Breast epithelium (tissue), 4 donors: ENCODE measurements at regions not wholly inside any gene's neighbourhood (a gene's known extent, or its start where the extent isn't known, plus 50 kb on each side); places are given as distances from the start of the nearest gene placed in this dataset.

Experiments
- DNase-seq, 2 donors: peaks; one replicate each; pipeline ENCODE4 v3.0.0-alpha.2; 2019; ENCODE audit warnings: low spot score in 2 of 2
- H3K27ac ChIP-seq, 2 donors: fragments of 200-600 bp; sonication (generic) in 1 of 2; one replicate each; pipeline ENCODE4 v1.5.1; 2016 to 2019; ENCODE audit warnings: mild to moderate bottlenecking in 1 of 2
- H3K27me3 ChIP-seq, 2 donors: fragments of 200-600 bp; sonication (generic) in 1 of 2; one replicate each; pipeline versions ENCODE4 v1.5.1 to v1.6.0; 2017 to 2019; ENCODE audit warnings: control low read depth in 1 of 2, mild to moderate bottlenecking in 1 of 2
- H3K36me3 ChIP-seq: fragments of 200-600 bp; one replicate; pipeline ENCODE4 v1.5.1; 2019
- H3K4me1 ChIP-seq, 2 donors: fragments of 200-600 bp; sonication (generic); one replicate each; pipeline ENCODE4 v1.5.1; 2016 to 2019; ENCODE audit warnings: control low read depth in 1 of 2
- H3K4me3 ChIP-seq, 3 donors: fragments of 200-600 bp; sonication (generic); 1 replicate in 2 of 3; 2 replicates in 1 of 3; pipeline ENCODE4 v1.5.1; 2016 to 2019; ENCODE audit warnings: mild to moderate bottlenecking in 3 of 3, moderate library complexity in 2 of 3
- H3K9me3 ChIP-seq, 2 donors: fragments of 200-600 bp; sonication (generic) in 1 of 2; one replicate each; pipeline ENCODE4 v1.5.1; 2016 to 2019; ENCODE audit warnings: control low read depth in 1 of 2
- CTCF ChIP-seq, 3 donors: fragments of 450-650 bp; IDR thresholded peaks; one replicate each; pipeline ENCODE4 v1.5.1; 2016 to 2017; ENCODE audit warnings: antibody characterized with exemption in 3 of 3, mild to moderate bottlenecking in 3 of 3, moderate library complexity in 3 of 3
- POLR2A ChIP-seq: fragments of 450-650 bp; IDR thresholded peaks from one replicate; pipeline ENCODE4 v1.6.1; 2016; ENCODE audit warnings: antibody characterized with exemption, mild to moderate bottlenecking, moderate library complexity
- POLR2AphosphoS5 ChIP-seq, 3 donors: sonication (generic); formaldehyde crosslinking; IDR thresholded peaks; one replicate each; pipeline ENCODE4 v1.6.1; 2017; ENCODE audit warnings: antibody characterized with exemption in 3 of 3
- intact Hi-C: fragments of 100-400 bp; cut with DNase I; formaldehyde crosslinking; loops from one replicate; pipeline ENCODE4 v1.15.1; 2023; ENCODE audit warnings: low total_unique reads

GRCh38 chr2:67689651-67690050 is 292.5 kb downstream of the ETAA1 start:
- intact Hi-C loops: no loop called here

GRCh38 chr2:67694445-67694844 is 297.3 kb downstream of the ETAA1 start:
- TF ChIP-seq POLR2A: no peak
- intact Hi-C loops: no loop called here
- no peaks in the 10 kb centered on the region for H3K4me1 ChIP-seq
- no peak overlapping the region for H3K27ac ChIP-seq
- H3K36me3 ChIP-seq: no peaks in the 10 kb centered on the region
- DNase-seq: no peak
- no peaks in the 10 kb centered on the region for H3K27me3 ChIP-seq
- no peaks in the 10 kb centered on the region for H3K9me3 ChIP-seq
- no peak overlapping the region for H3K4me3 ChIP-seq

More at GRCh38 chr2:67689651-67690050, 292.5 kb downstream of the ETAA1 start:
- Histone ChIP-seq H3K27ac (no peak overlapping the region), H3K36me3 (no peaks in the 10 kb centered on the region), H3K9me3 (no peaks in the 10 kb centered on the region), H3K27me3 (no peaks in the 10 kb centered on the region), H3K4me3 (no peak overlapping the region), H3K4me1 (no peaks in the 10 kb centered on the region)
- TF ChIP-seq POLR2A (no peak), CTCF (IDR thresholded peaks at IDR 0.05) (no peak), POLR2AphosphoS5 (IDR thresholded peaks at IDR 0.05) (no peak)
- no peak for DNase-seq

- Histone ChIP-seq H3K9me3 (no peaks in the 10 kb centered on the region), H3K27ac (peak overlapping the region in 1 of 2 donors; percentile 3), H3K36me3 (no peaks in the 10 kb centered on the region), H3K4me3 (no peak overlapping the region), H3K27me3 (no peaks in the 10 kb centered on the region), H3K4me1 (no peaks in the 10 kb centered on the region)
- intact Hi-C loops: no loop called here
- no peak for DNase-seq
- TF ChIP-seq CTCF (IDR thresholded peaks at IDR 0.05): no peak
- TF ChIP-seq POLR2A: no peak
- TF ChIP-seq POLR2AphosphoS5 (IDR thresholded peaks at IDR 0.05): no peak
These were observed 303.9 kb downstream of the ETAA1 start for GRCh38 chr2:67701011-67701410.

- no peaks in the 10 kb centered on the region for H3K9me3 ChIP-seq
- DNase-seq: no peak
- intact Hi-C loops: no loop called here
- TF ChIP-seq POLR2AphosphoS5 (IDR thresholded peaks at IDR 0.05): no peak
- TF ChIP-seq CTCF (IDR thresholded peaks at IDR 0.05): no peak
- no peak for TF ChIP-seq POLR2A
- H3K27me3 ChIP-seq: no peaks in the 10 kb centered on the region
- H3K4me1 ChIP-seq: no peaks in the 10 kb centered on the region
- no peak overlapping the region for H3K27ac ChIP-seq
- no peaks in the 10 kb centered on the region for H3K36me3 ChIP-seq
- H3K4me3 ChIP-seq: no peak overlapping the region
These were observed 305.2 kb downstream of the ETAA1 start for GRCh38 chr2:67702284-67702683.

- intact Hi-C loops: no loop called here
- Histone ChIP-seq H3K36me3 (no peaks in the 10 kb centered on the region), H3K4me3 (no peak overlapping the region), H3K27ac (no peak overlapping the region), H3K9me3 (no peaks in the 10 kb centered on the region), H3K4me1 (no peaks in the 10 kb centered on the region), H3K27me3 (no peaks in the 10 kb centered on the region)
- no peak for DNase-seq
- no peak for TF ChIP-seq POLR2A
- no peak for TF ChIP-seq POLR2AphosphoS5 (IDR thresholded peaks at IDR 0.05)
- no peak for TF ChIP-seq CTCF (IDR thresholded peaks at IDR 0.05)
These were observed 305.8 kb downstream of the ETAA1 start for GRCh38 chr2:67702937-67703336.

GRCh38 chr2:67706082-67706481 is 308.9 kb downstream of the ETAA1 start:
- Histone ChIP-seq H3K27me3 (no peaks in the 10 kb centered on the region), H3K4me3 (no peak overlapping the region), H3K9me3 (no peaks in the 10 kb centered on the region), H3K4me1 (no peaks in the 10 kb centered on the region), H3K27ac (no peak overlapping the region), H3K36me3 (no peaks in the 10 kb centered on the region)
- DNase-seq: no peak
- TF ChIP-seq POLR2AphosphoS5 (IDR thresholded peaks at IDR 0.05): no peak
- TF ChIP-seq POLR2A: no peak
- no peak for TF ChIP-seq CTCF (IDR thresholded peaks at IDR 0.05)
- intact Hi-C loops: no loop called here
